ENCODE measurements at regions not wholly inside any gene's neighbourhood (a gene's known extent, or its start where the extent isn't known, plus 50 kb on each side); places are given as distances from the start of the nearest gene placed in this dataset.

DNA sequence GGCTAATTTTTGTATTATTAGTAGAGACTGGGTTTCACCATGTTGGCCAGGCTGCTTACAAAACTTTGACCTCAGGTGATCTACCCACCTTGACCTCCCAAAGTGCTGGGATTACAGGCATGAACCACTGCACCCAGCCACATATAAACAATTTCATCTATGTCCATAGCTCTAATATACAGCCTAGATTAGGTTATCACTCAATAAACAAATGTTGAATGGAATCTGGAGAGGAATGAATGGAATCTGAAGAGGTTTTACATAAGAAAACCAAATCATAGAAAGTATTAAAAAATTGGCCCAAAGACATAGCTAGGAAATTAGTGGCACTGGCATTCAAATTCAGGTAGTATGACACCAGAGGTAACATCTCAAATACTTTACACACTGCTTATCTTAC, 1401.4 kb upstream of the TENM4 start:
- no peak for DNase-seq (ENCODE audit: low read depth in 1 of 2, low spot score in 2 of 2)
- Histone ChIP-seq H4K8ac (ENCODE audit: extremely low read depth, insufficient read depth, low read length) (no peak overlapping the region), H3K9me3 (ENCODE audit: insufficient read depth in 2 of 2, low read depth in 1 of 2, low read length in 1 of 2) (no peaks in the 10 kb centered on the region), H3K27ac (ENCODE audit: low read depth, low read length) (no peak overlapping the region), H2BK5ac (ENCODE audit: low read depth, low read length) (no peak overlapping the region), H3K4me3 (ENCODE audit: extremely low read depth in 1 of 4, insufficient read depth in 2 of 4, low read depth in 3 of 4, low read length in 4 of 4) (no peak overlapping the region), H3K4ac (replicated peaks; ENCODE audit: insufficient read length, low read depth, low read length) (no peak overlapping the region), H3K23me2 (ENCODE audit: low read depth, low read length) (no peaks in the 10 kb centered on the region), H3K4me1 (replicated peaks in 1 of 4; ENCODE audit: control insufficient read depth in 3 of 4, insufficient read depth in 4 of 4, low read length in 3 of 4) (no peaks in the 10 kb centered on the region), H3K56ac (replicated peaks; ENCODE audit: insufficient read length, low read depth, low read length) (no peak overlapping the region), H2BK20ac (ENCODE audit: low read length) (no peak overlapping the region), H3K14ac (ENCODE audit: insufficient read length) (no peak overlapping the region), H4K5ac (ENCODE audit: insufficient read length, low read depth, low read length) (no peak overlapping the region), H3K36me3 (ENCODE audit: control insufficient read depth in 2 of 4, insufficient read depth in 4 of 4, low read length in 3 of 4) (no peaks in the 10 kb centered on the region), H2BK15ac (ENCODE audit: low read length) (no peak overlapping the region), H3K9ac (replicated peaks in 1 of 4; ENCODE audit: extremely low read depth in 1 of 4, low read depth in 3 of 4, low read length in 3 of 4) (no peak overlapping the region), H2BK120ac (replicated peaks; ENCODE audit: low read depth, low read length) (no peak overlapping the region), H3K18ac (ENCODE audit: extremely low read depth, low read length) (no peak overlapping the region), H3K79me2 (ENCODE audit: control insufficient read depth in 1 of 2, insufficient read depth in 2 of 2, low read length in 2 of 2) (no peaks in the 10 kb centered on the region), H3K79me1 (ENCODE audit: low read depth, low read length) (no peaks in the 10 kb centered on the region), H2BK12ac (ENCODE audit: low read depth, low read length) (no peak overlapping the region), H4K91ac (replicated peaks; ENCODE audit: insufficient read length, low read length) (no peak overlapping the region), H3K4me2 (ENCODE audit: insufficient read depth in 1 of 2, low read depth in 2 of 2, low read length in 2 of 2) (no peak overlapping the region), H4K20me1 (replicated peaks in 1 of 2; ENCODE audit: control insufficient read depth in 1 of 2, insufficient read depth in 2 of 2, low read length in 2 of 2) (no peaks in the 10 kb centered on the region), H3K27me3 (replicated peaks in 1 of 4; ENCODE audit: control insufficient read depth in 3 of 4, extremely low read depth in 1 of 4, insufficient read depth in 3 of 4, low read length in 3 of 4) (no peaks in the 10 kb centered on the region), H3K23ac (ENCODE audit: insufficient read length) (no peak overlapping the region), H2AFZ (ENCODE audit: low read length) (no peak overlapping the region), H2AK5ac (ENCODE audit: low read depth, low read length) (no peak overlapping the region)
- FAIRE-seq: no peak
- ChIA-PET POLR2A (ENCODE audit: partially characterized antibody) (no interaction called here), CTCF (ENCODE audit: partially characterized antibody) (interaction anchor here (0.6 to 0.9 kb wide), 3 partner anchors 118 to 684 kb away, joined by 3 to 5 read pairs (median 3); no protein-coding TSS in a partner anchor)
- no peak for TF ChIP-seq SRF (IDR thresholded peaks at IDR 0.05; ENCODE audit: low read depth, low read length)
- TF ChIP-seq CTBP2 (IDR thresholded peaks at IDR 0.05; ENCODE audit: borderline replicate concordance, insufficient read depth, insufficient read length, low read length): no peak
- no peak for TF ChIP-seq CEBPB (IDR thresholded peaks at IDR 0.05; ENCODE audit: low read depth, low read length)
- no peak for TF ChIP-seq RNF2 (IDR thresholded peaks at IDR 0.05; ENCODE audit: borderline replicate concordance, low read depth, low read length, missing control alignments, poor library complexity, severe bottlenecking)
- TF ChIP-seq FOSL1 (IDR thresholded peaks at IDR 0.05; ENCODE audit: insufficient read depth, low read depth, low read length): no peak

Data from H1 (cell line).